ENCODE measurements at regions not wholly inside any gene's neighbourhood (a gene's known extent, or its start where the extent isn't known, plus 50 kb on each side); places are given as distances from the start of the nearest gene placed in this dataset.

DNA sequence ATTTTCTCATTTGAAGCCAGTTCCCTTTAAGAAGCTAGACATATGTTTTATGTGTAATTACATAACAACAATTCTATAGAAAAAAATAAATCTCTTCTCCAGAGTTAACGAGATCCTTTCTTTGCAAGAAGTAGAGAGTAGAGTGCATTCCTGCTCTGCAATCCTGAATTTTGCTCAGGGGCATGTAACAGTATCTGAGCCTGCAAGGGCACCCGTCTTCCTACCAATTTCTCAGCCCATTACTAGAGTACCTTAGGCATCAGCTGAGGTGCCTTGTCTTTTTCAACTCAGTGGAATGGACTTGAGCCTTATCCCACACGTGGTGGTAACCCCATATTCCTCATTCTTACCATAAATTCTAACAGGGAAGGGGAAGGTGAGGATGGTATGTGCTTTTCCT lies 205.9 kb downstream of the IKZF2 start:
- Histone ChIP-seq H3K36me3 (no peaks in the 10 kb centered on the region), H3K9me3 (no peaks in the 10 kb centered on the region), H3K4me3 (no peak overlapping the region), H3K27me3 (no peaks in the 10 kb centered on the region), H3K27ac (no peak overlapping the region), H3K4me1 (no peaks in the 10 kb centered on the region)
- DNase-seq (ENCODE audit: low spot score), result no peak
- TF ChIP-seq, protein P1, sequence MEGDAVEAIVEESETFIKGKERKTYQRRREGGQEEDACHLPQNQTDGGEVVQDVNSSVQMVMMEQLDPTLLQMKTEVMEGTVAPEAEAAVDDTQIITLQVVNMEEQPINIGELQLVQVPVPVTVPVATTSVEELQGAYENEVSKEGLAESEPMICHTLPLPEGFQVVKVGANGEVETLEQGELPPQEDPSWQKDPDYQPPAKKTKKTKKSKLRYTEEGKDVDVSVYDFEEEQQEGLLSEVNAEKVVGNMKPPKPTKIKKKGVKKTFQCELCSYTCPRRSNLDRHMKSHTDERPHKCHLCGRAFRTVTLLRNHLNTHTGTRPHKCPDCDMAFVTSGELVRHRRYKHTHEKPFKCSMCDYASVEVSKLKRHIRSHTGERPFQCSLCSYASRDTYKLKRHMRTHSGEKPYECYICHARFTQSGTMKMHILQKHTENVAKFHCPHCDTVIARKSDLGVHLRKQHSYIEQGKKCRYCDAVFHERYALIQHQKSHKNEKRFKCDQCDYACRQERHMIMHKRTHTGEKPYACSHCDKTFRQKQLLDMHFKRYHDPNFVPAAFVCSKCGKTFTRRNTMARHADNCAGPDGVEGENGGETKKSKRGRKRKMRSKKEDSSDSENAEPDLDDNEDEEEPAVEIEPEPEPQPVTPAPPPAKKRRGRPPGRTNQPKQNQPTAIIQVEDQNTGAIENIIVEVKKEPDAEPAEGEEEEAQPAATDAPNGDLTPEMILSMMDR (IDR thresholded peaks at IDR 0.05), result no peak

DNA sequence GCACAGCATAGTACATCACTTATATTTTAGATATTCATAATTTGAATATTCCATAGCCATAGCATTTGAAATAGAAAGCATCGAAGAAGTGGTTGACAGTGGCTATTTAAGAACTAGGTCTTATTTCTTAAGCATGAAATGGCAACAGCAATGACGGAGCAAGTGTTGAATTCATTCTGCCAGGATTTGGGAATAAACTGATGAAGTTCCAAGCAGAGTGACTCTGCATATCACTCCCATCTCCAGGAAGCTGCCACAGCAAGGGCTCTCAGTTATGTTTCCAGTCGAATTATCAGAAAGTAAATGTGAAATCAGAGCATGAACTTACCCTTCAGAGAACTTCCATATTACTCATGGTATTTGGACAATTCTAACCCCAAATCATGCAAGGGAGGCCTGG lies 208.1 kb downstream of the IKZF2 start:
- peaks cover 0 to 6% of the 10 kb centered on the region in 2 donors for H3K4me1 ChIP-seq
- H3K27me3 ChIP-seq, result no peaks in the 10 kb centered on the region
- no peaks in the 10 kb centered on the region for H3K9me3 ChIP-seq
- H3K4me3 ChIP-seq, result no peak overlapping the region
- H3K36me3 ChIP-seq, result no peaks in the 10 kb centered on the region
- TF ChIP-seq, protein P1 (IDR thresholded peaks at IDR 0.05), result no peak
- no peak overlapping the region for H3K27ac ChIP-seq
- no peak for DNase-seq (ENCODE audit: low spot score)

GRCh38 chr2:212941361-212941760 lies 210.1 kb downstream of the IKZF2 start:
- Histone ChIP-seq H3K36me3 (no peaks in the 10 kb centered on the region), H3K27me3 (no peaks in the 10 kb centered on the region), H3K27ac (no peak overlapping the region), H3K9me3 (no peaks in the 10 kb centered on the region), H3K4me1 (peaks cover 0 to 6% of the 10 kb centered on the region in 2 donors), H3K4me3 (no peak overlapping the region)
- DNase-seq (ENCODE audit: low spot score), result no peak
- TF ChIP-seq, protein P1 (IDR thresholded peaks at IDR 0.05), result no peak

DNA sequence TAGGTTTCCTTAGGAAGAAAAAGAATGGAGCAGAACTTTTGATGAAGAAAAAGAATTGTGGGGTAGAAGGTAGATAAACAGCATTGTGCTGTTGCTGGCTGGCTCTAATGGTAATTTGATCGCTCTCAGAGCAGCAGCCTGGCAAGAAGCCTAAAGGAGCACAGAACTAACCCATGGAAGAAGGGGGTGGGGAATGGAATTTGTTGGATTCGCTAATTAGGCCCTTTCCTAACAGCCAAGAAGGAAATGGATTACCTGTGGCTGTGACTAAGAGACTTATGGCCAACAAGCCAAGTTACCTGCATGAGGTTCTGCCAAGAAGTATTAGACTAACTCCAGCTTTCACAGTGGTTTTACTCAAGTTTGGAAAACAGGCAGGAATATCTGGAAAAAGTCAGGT lies 210.6 kb downstream of the IKZF2 start:
- H3K9me3 ChIP-seq, result no peaks in the 10 kb centered on the region
- H3K27ac ChIP-seq, result no peak overlapping the region
- TF ChIP-seq, protein P1 (IDR thresholded peaks at IDR 0.05), result no peak
- peaks cover 0 to 6% of the 10 kb centered on the region in 2 donors for H3K4me1 ChIP-seq
- DNase-seq (ENCODE audit: low spot score), result no peak
- no peaks in the 10 kb centered on the region for H3K36me3 ChIP-seq
- H3K27me3 ChIP-seq, result no peaks in the 10 kb centered on the region
- no peak overlapping the region for H3K4me3 ChIP-seq

DNA sequence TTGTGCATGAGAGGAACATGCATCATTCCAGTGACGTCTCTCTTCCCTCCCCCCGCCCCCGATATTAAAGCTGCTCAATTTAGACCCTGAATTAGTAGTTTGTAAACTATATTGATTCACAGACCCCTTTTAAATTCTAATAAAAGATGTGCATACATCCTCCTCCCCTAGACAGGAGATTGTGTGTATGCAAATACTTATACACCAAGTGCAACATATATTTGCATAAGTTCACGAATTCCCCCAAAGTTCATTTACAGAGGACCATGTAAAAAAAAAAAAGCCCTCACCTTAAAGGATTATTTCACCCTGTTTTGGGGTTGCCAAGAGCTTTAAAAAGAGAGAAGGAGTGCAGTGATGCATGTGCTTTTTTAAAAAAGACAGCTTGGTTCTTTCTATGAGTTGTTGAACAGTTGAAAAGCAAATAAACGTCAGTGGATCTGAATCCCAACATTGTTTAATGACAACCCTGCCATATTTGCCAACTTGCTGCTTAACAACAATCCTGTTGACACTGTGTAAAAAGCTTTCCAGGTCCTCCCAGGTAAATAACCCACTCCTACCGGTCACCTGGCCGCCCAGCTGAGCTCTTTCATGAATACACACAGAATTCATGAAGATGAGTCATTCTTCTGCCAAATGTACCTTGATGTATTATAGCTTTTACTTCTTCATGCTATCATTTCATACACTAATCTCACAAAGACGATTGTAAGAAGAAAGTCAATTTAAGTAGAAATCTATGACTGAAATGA lies 211.5 kb downstream of the IKZF2 start:
- TF ChIP-seq, protein P1 (IDR thresholded peaks at IDR 0.05), result no peak
- Histone ChIP-seq H3K27me3 (no peaks in the 10 kb centered on the region), H3K4me3 (no peak overlapping the region), H3K36me3 (no peaks in the 10 kb centered on the region), H3K4me1 (peaks cover 0 to 6% of the 10 kb centered on the region in 2 donors), H3K27ac (no peak overlapping the region), H3K9me3 (no peaks in the 10 kb centered on the region)
- DNase-seq (ENCODE audit: low spot score), result no peak

Measured in right atrium auricular region (tissue), 2 donors.